Activated CD4-positive, alpha-beta T cell treated with anti-CD3 and anti-CD28 coated beads for 24 hours (primary cell): ENCODE measurements at regions not wholly inside any gene's neighbourhood (a gene's known extent, or its start where the extent isn't known, plus 50 kb on each side); places are given as distances from the start of the nearest gene placed in this dataset.

Experiments used
- DNase-seq, 2 donors: peaks; one replicate each; pipeline ENCODE4 v3.0.0-alpha.2; 2020; ENCODE audit warnings: low read depth in 2 of 2

DNA sequence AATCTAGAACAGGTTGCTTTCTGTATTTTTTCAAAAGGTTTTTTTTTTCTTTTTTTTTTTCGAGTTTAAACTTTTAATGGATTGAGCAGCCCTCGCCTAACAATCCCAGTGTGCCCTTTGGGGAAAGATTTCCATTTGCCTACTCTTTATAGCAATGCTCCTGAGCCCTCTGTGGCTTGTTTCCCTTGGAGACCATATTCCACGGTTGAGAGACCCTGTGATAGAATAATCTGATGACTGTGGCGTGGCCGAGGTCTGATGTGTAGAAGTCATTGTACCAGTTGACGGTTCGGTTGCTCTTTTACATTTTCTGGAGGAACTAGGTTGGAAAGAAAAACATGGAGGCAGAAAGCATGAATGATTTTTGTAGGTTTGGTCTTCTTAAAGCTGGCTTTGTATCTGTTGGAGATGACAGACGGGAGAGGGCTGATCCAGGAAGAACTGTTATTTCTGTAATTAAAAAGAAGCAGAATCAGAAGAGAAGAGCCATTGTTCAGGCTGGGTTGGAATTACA lies 305.7 kb upstream of the NRIP1 start:
- DNase-seq = no peak

- DNase-seq = no peak
Measured at GRCh38 chr21:15373941-15374340, 309.1 kb upstream of the NRIP1 start.

DNA sequence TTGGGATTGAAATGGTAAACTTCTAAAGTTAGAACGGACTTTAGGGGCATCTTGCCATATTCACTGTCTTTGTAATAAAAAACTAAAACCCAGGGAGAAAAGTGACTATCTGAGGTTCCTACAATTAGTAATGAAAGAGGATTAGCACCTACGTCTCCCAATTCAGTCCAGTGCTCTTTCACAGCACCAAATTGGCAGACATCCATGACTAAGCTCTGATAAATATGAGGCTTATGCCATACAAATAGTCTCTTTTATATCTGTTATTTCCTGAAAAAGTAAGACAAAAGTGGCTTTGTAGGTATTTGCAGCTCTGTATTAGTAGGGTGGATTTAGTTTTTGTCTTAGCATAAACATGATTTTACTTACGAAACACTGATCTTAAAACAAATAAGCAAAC lies 315.0 kb upstream of the NRIP1 start:
- DNase-seq = no peak

GRCh38 chr21:15383588-15383987 lies 318.8 kb upstream of the NRIP1 start:
- DNase-seq = no peak

DNA sequence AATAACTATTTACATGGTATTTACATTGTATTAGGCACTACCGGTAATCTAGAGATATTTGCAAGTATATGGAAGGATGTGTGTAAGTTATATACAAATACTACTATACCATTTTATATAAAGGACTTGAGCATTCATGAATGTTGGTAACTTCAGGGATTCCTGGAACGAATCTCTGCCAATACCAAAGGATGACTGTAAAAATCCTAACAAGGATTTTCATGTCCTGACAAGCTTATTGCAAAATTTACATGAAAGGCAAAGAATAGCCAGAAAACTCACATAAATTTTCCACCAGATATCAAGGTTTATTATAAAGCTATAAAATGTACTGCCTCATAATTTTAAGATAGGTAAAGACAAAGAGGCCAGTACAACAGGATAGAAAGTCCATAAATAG lies 325.2 kb upstream of the NRIP1 start:
- no peak for DNase-seq

DNA sequence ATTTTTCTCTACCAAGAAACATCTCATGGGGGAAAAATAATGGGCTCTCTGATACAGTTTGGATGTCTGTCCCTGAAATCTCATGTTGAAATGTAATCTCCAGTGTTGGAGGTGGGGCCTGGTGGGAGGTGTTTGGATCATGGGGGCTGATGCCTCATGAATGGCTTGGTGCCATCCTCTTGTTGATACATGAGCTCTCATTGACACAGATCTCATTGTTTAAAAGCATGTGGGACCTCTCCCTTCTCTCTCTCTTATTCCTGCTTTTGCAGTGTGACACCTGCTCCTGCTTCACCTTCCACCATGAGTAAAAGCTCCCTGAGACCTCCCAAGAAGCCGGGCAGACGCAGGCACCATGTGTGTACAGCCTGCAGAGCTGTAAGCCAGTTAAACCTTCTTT lies 332.5 kb upstream of the NRIP1 start:
- DNase-seq = no peak

GRCh38 chr21:15400905-15401304 lies 328.9 kb upstream of the USP25 start:
- DNase-seq = no peak

DNA sequence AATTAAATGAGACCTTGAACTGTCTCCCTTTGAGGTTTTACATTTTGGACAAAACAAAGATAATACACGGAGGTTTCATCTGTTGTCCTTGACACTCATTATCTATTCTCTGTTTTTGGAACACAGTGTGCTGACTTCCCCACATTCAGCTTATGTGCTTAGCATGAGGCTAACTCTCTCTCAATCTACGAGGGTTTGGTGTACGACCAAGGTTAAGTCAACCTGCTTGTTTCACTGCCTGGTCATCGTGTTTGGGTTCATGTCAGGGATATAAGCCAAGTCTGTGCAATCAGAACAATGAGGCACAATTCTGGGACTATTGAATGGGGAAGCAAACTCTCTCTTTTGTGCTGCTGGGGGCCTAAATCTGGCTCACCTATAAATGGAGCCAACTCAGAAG lies 328.5 kb upstream of the USP25 start:
- DNase-seq = no peak

- no peak for DNase-seq
Measured at GRCh38 chr21:15405214-15405613, 324.6 kb upstream of the USP25 start.

DNA sequence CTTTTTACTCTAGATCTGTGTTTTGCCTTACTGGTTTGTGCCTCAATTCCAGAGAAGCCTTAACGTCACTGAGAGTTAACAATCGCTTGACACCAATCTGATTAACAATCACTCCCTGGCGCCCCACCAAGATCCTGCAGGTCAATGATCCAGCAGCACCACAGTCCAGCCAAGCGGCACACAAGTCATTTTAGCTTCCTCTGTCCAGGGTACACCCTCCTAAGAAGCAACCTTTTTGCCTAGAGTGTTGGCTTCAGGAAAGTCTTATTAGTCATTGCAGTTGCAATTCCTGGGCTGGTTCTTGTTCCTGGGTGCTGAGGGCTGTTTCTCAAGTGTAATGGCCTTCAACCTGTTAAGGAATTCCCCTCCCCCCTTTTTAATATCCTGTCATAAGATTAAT lies 323.0 kb upstream of the USP25 start:
- no peak for DNase-seq

DNA sequence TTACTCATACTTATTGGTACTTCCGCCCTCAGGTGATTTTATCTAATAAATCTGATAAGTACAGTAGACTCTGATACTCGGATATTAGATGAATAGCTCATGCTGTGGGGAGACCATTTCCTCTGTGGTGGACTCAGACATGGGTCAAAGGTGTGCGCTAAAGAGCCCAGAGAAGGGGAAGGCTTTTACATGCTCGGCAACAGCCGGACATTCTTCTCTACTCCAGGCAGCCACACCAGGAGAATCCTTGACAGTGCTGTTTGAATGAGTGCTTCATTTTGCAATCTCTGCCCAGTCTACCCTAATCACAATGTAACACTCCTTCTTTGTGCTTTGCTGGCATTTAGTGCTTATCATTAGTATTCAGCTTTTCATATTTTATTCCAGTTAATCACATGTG lies 322.2 kb upstream of the USP25 start:
- DNase-seq = no peak

DNA sequence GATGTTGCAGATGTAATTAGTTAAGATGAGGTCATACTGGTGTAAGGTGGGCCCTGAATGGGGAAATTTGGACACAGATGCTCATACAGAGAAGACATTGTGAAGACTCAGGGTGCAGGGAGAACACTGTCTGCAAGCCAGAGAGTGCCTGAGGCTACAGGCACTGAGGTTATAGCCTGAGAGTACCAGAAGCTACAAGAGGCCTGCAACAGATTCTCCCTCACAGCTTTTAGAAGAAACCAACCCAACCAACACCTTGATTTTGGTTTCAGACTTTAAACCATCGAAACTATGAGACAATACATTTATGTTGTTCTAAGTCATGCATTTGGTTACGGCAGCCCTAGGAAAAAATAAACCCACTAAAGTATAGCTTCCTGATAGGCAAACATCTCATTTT lies 321.7 kb upstream of the USP25 start:
- no peak for DNase-seq

DNA sequence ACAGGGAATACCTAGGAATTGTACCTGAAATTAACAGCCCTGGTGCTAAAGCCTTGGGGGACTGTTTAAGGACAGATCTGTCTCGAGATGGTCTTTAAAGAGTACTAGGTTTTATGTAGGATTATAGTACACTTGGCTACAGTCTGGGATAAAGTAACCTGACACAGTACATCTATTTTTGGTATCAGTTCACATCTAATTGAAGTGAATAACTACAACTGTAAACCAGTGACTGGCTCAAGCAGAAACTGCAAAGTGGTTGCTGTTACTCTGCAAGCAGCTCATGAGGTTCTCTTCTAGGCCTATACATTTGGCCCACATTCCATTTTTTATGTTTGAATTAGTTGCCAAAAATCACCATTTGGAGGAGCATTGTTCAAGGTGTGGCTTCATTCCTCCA lies 320.8 kb upstream of the USP25 start:
- no peak for DNase-seq

DNA sequence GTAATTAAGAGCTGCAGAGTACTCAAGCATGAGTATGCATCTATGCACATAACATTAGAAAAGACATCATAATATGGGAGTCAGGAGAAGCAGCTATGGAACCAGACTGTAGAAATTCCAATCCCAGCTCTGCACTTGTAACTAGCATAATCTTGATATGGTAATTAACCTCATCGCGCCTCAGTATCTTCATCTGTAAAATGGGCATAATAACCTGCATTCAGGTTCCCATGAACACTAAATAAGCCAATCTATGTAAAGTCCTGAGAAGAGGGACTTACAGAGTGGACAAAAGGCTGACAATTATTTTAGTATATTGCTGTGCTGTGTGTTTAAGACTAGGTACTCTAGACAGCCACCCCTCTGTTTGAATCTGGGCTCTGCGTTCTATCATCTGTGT lies 318.9 kb upstream of the USP25 start:
- DNase-seq = no peak

GRCh38 chr21:15414057-15414456 lies 315.7 kb upstream of the USP25 start:
- no peak for DNase-seq

DNA sequence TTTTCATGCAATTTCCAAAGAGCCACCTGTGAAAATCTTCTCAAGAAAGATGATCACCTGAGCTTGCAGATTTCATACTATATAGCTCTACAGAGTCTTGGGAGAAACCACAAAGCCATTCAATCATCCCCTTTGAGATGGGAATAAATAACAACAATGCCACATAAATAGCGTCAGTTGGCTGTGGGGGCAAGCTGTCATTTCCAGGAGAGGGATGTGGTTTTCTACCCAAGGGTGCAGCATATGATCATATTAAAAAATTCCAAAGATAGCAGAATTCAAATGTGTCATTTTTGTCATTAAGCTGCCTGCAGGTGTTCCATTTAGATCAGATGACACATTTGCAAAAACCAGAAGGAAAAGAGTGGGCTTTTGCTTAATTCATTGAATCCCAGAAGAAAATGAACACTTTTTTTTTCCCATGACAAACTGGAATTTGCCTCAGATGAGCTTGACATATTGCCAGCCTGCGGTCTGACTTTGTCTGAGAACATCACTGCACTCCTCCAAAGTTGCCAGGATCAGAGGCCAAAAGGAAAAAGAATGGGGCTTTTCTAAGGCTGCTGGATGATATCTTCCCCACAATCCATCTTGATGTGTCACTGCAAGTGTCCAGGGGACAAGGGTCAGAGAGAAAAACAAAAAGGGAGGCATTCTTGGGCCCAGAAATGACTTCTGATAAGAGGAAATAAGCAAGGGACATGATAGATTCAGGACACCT lies 314.1 kb upstream of the USP25 start:
- DNase-seq = no peak

DNA sequence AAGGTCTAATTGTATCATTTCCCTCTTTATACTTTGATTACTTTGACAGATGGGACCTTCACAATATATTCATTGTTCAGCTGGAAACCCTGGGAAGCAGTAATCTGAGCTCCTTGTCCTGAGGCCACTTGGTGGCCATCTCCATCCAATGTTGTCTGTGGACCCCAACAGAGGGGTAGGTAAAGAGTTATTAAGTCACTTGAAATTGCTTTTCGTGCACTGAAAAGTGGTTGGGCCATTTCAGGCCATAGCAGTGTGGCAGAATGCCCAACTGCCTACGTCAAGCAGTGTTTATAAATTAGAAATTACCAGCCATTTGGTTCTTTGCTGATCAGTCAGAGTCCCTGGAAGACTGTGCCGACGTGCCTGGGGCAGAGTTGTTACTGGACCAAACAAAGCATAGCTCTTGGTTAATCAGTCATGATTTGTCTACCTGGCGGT lies 308.3 kb upstream of the USP25 start:
- no peak for DNase-seq

DNA sequence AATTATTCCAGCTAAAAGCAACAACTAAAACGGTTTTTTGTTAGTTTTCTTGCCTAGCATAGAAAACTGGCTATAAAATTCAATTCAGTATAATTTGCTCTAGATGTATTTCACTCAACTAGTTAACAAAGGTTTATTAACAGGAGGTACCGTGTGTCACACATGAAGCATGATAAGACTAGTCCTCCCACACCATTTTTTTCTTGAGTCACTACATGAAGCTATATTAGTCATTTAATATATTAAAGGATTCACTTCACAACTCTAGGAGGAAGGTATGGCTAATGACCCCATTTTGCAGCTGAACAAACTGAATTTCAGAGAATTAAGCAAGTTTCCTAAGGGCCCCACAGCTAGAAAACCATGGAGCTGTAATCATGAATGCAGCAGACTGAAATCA lies 307.8 kb upstream of the USP25 start:
- no peak for DNase-seq

GRCh38 chr21:15422783-15423182 lies 307.0 kb upstream of the USP25 start:
- no peak for DNase-seq

DNA sequence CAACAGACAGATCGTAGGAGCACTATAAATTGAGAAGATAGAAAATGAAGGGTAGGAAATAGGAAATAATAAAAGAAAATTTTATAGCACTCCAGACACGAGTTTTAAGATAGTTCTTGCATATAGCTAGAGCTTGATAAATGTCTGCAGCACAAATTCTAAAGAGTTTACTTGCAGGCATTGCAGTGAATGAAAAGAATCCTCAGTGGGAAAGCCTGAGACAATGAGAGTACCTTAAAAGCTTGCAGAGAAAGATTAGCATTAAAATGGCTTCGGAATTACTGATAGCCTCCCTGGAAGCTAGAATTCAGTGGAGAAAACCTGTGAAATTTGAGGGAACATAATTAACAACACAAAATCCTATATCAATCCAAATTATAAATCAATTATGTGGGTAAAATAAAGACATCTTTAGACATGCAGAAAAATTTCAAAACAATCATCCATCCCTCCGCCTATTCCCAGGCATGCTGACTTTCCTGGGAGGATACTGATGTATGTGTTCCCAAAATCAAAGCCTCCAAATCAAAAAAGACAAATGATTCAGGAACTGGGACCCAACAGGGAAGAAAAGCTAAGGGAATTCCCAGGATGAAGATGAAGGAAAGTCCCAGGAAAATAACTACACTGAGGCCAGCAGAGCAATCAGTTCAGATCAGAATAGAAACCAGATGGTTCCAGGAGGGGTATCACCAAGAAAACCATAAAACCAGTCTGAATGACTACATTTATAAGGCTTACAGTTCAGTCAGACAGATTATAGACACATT lies 305.9 kb upstream of the USP25 start:
- DNase-seq = no peak

DNA sequence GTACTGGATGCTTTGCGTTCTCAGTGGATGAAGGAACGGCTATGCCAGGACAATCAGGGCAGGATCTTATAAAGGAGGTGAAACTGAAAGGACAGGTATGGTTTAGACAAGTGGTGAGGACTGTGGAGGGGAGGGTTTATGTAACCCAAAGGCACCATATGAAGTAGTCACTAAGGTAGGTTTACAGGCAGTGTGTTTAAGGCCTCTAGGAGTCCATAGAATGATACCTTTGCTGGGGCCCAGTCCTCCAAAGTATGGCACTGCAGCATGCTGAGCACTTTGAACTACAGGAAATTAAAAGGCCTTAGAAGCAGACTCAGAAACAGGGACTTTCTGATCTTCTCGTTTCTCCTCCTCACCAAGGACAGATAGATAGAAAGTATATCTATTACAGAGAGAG lies 304.7 kb upstream of the USP25 start:
- no peak for DNase-seq

DNA sequence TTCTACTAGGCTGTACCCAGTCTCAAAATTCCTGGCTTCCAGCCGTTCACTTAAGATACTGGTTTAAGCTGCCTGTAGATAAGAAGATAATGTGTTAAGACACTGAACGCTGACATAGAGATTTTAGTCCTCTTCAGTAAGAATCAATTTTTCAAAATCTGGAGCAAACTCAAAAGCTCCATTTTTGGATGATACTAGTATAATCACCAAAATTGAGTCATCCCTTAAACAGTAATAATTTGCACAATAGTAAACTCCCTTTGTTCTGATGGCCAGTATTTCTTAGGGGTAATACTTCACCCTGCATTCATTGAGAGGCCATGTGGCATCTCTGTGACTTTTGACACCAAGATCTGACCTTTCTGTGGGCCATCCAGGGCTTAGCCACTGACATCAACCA lies 299.8 kb upstream of the USP25 start:
- no peak for DNase-seq

DNA sequence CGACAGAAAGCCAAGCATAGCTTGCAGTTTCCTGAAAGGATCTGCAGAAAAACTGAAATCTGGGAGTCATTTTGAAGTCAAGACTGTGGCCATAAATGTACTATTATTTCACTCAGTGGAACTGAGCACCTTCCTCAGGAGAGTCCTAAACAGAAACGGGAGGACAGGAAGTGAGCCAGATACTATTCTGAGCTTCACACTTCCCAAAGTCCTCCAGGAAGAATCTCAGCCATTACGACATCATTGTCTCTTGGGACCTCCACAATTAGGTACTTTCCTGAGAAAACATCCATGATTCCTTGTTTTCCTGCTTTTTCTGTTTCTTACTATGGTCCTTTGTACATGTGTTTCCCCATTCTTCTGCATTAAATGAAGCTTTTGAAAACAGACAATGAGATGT lies 299.2 kb upstream of the USP25 start:
- no peak for DNase-seq
